NAMALWA (cell line): ENCODE measurements at regions not wholly inside any gene's neighbourhood (a gene's known extent, or its start where the extent isn't known, plus 50 kb on each side); places are given as distances from the start of the nearest gene placed in this dataset.
"Not testable (repeated sequence)": the region's sequence is repeated elsewhere in the genome, so short reads cannot be mapped to it uniquely, and the experiment has no call there.

Experiments used
- DNase-seq: peaks from one replicate; pipeline ENCODE4 v3.0.0-alpha.2; 2015; ENCODE audit warnings: low spot score

DNA sequence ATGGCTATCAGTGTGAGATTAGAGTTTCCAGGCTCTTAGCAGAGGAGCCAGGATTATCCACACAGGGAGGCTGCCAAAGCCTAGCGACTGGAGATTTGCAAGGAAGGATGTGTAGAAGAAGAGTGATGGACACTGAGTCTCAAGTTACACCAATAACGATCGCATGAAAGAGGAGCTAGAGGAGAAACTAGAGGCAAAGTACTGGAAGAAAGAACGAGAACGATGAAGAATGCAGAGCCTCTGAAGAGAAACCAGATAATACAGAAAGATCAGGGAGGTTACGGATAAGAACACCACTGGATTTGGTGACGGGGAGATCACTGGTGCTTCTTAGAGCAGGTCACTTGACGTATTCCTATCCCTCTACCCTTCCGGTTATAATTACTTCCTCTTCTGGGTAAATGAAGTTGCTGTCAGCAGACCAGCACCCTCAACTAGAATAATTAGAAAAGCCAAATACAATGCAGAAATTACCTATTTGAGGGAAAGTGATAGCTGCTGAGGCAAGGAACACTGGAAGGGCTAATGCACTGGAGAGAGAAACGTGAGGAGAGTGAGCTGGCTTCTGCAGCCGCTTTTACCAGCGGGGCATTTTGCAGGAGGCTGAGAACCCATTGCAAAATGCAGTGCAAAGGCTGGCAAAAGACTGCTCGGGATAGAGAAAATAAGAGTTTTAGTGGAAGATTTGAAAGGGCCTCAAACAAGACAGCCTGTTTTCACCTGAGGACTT, 93.1 kb upstream of the HIF1A start:
- no peak for DNase-seq

DNA sequence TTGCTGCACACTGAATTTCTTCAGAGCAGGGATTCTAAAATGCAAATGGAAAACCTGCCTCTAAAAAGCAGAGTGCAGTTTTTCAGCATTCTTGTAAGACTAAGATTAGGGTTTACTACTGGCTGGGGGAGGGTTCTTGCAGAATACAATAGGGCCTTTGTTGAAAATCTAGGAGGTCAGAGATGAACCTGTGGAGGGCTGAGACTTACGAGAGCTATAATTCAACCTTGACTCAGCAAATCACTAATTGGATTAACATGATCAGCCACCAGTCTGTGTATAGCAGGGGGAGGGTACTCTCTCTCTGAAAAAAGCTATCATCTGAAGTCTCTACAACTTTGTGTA, 92.6 kb upstream of the HIF1A start:
- DNase-seq, result no peak

DNA sequence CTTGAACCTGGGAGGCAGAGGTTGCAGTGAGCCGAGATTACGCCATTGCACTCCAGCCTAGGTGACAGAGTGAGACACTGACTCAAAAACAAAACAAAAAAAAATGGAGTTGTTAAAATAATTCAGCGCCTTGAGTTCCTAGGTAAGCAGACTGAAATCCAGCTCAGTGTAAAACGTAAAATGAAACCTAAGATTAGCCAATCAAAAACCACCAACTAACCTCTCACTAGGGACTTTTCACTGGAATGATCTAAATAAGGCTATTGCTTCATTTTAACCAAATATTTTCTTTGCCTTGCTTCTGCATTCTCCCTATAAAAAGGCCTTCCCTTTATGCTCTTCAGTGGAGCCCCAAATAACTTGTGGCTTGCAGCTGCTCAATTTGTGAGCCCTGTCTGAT, 91.6 kb upstream of the HIF1A start:
- no peak for DNase-seq

DNA sequence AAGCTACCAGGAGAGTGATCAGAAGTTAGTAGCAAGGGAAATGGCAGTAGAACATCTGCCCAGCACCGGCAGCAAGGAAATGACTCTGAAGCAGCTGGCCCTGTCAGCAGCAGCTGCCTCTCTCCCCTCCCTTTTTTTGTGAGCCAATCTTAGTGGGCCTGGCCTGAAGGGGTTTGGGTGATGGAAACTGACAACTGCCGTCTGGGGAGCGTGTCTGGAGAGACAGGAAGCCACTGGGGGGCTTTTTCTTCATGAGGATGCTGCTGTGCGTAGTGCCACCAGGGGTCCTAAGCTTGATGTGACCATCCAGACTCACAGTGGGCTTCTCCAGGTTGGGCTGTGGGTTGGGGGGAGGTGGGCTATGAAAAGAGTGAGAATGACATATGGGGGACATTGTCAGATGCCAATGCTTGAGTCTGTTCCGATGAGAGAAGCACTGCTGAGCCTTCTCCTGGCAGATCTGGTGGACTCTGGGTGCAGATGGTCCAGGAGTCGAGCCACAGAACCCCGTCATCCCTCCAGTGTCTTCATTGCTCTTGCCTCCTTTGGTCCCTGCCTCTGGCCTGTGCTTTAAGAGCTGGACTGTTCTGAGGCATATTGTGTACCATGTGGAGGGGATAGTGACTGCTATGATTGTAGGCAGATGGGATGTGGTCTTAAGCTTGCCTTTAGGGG, 87.6 kb upstream of the HIF1A start:
- DNase-seq, result peak; percentile 63

DNA sequence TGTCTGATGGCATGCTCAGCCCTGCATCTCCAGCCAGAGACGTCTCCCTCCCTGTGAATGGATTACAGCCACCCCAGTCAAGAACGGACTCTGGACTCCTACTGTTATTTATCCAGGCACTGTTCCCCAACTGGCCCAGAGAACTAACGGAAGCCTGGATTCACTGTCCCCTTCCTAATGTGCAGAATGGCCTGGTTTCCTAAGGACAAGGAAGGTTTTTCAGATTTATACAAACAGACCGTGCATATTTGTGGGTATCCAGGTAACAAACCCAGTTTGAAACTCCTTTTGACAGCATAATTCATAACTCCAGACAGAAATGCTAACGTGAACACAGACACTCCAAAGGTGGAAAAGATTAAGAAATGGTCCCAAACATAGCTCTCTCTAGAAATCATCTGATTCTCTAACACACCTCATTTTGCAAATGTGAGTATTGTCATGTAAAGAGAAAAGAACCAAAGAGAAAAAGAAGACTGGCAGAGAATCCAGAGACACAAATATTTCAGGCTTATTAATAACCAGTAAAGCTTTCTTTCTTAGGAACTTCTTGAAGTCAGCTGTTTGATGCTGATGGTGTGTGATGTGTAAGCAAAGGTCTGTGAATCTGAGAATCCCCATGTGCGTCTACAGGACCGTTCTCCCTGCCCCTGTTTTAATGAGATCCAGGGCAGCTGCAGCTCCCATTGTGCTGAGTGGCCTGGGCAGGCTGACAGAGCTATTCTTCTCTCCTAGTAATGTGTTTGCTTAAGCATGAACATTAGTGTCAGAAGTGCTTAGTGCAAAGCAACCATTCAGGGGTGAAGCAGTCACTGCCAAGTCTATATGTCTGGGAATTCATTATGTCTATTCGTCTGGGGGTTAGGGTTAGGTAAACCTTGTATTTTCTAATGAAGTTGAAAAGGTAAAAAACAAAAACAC, 86.8 kb upstream of the HIF1A start:
- no peak for DNase-seq

DNA sequence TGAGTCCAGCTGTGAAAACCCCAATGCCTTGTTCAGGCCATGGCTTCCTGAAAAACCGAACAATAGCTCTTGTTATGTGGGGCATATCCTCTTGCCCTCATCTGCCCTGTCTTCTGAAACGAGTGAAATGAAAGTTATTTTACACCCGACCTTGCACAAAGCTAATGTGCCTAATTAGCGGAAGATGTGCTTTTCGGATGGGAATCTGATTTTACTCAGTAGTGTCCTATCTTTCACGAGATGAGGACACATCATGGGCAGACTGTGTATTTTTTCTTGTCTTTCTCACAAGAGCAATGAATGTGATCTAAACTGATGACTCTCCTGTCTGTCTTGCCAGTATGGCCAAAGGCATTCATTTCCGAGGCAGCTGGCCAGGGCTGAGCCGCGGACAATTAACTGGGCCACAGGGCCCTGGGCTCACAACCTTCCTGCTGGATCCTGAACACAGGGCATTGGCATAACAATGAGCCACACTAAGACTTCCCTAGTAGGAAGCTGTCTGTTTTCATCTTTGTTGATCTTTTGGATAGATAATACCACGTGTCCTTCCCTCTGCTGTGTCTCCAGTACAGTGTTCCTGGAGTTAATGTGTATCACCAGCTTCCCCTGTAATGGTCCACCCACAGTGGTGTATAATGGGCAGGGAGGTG, 86.0 kb upstream of the HIF1A start:
- no peak for DNase-seq

DNA sequence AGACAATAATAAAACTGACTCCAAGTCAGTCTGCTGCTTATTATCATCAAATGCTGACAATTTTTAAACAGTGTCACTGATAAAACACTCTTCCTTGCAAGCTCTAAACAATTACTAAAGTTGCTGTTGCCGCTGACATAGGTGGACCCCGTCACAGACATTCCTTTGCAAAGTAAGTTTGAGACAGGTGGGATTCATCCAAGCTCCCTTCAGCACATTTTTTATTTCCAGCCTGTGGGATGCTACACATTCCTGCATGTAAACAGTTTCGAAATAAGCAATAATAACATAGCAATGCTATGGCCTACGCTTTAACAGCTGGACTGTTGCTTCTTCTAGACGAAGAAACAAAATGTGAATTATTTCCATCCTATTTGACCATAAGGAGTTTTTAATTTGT, 85.4 kb upstream of the HIF1A start:
- DNase-seq, result no peak

DNA sequence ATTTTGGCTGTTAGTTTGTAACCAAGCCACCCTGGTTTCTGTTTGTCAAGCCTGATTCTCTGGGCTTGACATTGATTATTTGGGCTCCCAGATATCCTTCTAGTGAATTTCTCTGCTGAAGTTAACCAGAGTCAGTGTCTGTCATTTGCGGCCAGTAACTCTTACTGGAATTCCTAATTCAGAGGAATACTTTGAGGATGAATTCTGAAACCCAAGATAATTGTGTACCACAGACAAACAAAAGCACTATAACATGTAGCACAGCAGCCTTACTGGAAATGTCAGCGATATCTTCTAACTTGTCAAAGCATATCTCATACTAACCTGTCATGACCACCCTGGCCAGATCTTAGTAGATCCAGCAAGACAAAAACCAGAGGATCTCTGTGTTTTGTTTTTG, 84.4 kb upstream of the HIF1A start:
- DNase-seq, result no peak

DNA sequence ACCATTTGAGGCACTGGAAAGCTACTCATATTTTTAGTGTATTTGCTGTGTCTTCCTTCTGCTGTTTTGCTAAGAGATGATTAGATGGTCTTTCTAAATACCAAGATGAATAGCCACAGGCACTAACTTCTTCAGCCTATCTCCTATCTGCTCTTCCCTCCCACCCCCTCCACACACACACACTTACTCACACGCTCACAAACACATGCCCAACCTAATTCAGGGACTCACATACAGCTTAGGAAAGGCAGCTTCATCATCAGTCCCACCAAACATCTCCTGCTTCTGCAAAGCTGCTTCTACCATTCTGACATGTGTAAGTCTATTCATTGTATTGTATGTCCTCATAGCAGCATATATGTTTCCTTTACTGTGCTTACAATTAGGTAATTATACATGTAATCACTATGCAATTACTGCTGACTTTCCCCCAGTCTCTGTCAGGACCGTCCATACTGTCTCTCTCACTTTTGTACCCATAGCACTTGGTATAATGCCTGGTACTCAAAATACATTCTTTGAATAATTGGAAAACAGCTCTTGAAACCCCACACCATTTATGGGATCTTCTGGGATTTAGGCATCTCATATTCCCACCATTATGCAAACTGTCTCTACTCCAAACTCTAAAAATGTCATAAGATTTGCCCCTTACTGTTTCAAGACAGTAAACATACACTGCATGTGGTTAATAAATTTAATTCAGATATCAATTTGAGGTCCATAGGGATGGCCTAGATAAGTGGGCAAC, 83.3 kb upstream of the HIF1A start:
- DNase-seq, result no peak

DNA sequence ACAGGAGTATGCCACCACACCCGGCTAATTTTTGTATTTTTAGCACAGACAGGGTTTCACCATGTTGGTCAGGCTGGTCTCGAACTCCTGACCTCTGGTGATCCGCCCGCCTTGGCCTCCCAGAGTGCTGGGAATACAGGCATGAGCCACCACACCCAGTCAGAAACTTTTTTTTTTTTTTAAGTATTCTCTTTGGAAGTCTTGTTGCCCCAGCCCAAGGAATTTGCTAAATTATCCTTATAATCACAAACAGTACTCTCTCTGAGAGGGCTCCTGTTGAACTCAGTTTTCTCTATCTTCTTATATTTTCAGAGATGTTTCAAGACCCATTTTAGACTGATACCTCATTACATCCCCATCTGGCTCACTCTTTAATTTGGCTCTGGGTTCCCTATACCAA, 82.3 kb upstream of the HIF1A start:
- DNase-seq, result not testable (repeated sequence)

DNA sequence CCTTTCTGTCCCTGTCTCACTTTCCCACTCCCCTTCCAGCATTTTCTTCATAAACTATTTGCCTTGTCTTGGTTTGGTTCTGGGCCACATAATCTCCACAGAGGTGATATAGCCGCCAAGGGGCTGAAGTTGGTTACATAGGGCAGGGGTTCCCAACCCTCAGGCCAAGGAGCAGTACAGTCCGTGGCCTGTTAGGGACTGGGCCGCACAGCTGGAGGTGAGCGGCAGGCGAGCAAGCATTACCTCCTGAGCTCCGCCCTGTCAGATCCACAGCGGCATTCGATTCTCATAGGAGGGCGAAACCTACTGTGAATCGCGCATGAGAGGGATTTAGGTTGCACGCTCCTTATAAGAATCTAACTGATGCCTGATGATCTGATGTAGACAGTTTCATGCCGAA, 80.6 kb upstream of the HIF1A start:
- DNase-seq, result no peak

DNA sequence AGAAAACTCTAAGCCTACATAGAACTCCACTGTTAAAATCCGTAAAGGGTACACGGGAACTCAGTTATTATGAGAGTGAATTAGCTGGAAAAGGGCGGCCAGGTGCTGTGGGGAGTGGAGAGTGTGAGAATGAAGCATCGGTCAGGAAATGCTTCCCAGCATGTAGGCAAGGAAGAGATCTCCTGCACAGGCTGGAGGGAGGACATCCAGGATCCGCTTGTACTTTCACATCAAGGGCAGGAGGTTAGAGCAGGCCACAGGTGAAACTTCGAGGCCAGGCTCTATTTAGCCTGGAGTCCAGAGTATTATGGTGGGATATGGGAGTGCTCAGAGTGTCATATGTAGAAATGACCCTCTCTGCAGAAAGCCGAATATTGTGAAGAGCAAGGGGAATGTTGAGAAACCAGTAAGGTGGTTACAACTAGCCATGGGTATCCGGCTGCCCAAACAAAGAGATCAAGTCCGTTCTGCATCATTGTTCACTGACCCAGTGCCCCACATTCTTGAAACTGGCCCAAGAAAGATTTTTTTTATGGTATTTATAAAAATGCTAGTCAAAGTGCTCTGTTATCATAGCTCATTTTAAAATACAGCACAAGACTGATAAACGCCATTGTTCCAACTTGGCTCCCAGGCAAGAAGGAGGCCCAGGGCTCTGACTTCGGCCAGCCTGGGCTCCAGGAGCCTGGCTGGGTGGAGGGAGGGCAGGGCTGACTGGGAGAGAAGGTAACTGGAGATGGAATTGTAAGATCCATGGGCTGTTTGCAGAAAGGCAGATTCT, 79.4 kb upstream of the HIF1A start:
- no peak for DNase-seq

DNA sequence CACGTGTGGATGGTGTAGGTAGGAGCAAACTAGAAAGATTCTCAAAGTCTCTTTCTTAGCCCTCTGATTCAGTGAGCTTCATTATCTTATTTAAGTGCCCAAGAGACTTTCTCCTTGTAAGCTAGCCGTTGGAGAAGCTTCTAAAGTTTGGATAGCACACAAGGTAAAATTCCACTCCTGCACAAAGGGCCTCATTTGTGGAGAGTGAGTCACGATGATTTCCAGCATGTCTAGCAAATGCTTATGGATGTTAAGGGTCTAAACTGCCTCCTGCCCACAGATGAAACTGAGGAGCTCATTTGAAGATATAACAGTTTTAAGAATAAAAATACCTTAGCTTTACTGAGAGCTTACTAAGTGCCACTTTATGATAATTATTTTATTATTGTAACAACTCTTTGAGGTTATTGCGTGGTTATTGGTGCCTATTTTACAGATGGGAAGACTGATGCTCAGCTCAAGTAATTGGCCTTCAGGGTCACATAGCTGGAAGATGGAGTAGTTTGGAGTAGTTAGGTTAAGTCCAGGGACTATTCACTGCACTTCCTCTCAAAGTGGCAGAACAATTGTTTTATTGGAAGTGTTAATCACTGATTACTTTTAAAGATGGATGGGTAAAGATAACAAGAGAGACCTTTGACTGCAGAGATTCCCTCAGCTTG, 78.7 kb upstream of the HIF1A start:
- no peak for DNase-seq

DNA sequence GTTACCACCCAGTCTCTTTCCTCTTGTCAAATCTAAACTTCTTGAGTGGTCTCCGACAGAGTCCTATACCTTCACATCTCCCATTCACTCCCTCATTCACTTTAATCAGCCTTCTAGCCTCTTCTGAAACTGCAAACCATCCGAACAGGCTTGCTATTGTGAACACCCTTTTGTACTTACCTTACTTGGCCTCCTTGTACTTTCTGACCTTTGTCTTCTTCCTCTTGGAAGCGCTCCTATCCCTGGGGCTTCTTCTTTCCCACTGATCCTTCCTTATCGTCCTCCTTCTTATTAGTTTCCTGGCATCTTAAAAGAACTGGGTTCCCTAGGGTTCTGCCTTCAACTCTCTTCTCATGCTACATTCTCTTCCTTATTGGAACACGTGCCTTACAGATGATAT, 76.9 kb upstream of the HIF1A start:
- no peak for DNase-seq

DNA sequence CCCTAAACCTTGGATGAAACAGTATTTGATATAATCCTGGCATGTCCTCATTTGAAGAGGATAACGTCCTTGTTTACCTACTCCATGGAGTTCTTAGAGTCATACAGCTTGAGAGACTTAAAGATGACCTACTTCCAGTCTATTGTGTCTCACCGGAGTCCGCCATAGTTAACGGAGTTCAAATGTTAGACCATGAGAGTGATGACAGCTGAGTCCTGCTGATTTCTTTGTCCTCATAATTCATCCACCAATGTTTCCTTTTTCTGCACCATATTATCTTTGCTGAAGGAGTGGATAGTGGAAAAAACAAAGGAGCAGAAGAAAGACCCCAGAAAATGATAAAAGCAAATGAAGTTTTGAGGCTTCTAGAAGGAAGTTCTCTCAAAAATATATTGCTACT, 75.8 kb upstream of the HIF1A start:
- no peak for DNase-seq

DNA sequence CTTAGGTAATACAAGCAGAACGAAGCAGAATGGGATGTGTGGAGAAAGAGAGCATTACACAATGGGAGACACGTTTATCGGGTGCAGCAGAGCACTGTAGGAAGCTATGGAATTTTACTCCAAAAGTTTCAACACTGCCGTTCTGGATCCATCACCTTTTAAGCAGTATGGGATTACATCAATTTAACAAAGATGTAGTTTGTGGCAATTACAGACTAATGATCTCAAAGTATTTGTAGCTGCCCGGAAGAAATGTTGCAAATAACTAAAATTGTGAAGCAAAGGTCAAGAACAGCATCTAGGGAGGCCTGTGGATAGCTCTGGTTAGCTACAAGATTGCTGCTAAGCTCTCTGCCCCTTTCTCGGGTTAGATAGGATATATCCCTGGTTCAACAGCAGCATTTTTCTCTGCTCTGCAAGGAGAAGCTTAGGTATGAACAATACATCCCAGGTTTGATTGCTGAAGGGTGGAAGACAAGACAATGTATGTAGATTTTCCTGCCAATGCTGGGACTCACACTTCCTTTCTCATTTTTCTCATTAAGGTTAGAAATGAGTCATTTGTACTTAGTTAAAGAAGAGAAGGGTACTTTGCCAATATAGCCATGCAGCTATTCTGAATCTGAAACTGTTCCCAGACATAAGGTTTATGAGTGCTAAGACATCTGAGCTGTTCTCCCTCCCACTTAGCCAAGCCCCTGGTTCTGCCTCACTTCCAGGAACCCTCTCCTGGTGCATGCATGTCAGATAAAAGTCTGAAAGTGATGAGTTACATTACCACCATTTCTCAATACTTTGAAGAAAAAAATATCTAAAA, 75.0 kb upstream of the HIF1A start:
- DNase-seq, result no peak

DNA sequence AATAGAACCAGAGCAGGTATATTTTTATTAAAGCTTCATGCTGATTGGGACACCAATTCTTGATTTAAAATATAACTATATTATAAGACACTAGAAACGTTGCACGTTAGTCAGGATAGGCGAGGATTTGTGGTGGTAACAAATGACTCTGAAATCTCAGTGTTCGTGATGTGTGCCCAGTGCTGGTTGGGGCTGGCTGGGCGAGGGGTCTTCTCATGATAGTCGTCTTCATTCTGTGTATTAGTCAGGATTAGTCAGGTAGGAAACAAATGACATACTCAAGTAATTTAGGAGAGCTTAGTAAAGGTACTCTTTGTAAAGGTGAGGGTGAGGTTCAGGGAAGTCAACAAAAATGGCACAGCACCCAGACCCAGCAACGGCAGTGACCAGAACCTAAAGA, 73.9 kb upstream of the HIF1A start:
- DNase-seq, result no peak

DNA sequence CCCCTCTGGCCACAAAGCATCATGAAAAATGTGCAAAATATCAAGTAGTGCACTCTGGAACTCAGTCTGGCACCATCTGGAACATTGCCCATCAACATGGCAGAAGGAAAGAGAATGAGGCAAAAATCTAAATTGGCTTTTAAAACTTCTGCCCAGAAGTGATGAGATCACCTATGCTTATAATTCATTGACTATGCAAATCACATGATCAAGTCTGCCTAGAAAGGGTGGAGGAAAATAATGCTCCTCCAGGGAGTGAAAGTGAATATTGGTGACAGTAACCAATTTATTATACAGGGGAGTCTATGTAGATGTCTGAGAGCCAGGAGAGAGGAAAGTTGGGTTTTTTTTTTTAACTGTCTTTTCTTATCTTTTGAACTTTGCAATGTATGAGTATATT, 73.3 kb upstream of the HIF1A start:
- DNase-seq, result no peak

DNA sequence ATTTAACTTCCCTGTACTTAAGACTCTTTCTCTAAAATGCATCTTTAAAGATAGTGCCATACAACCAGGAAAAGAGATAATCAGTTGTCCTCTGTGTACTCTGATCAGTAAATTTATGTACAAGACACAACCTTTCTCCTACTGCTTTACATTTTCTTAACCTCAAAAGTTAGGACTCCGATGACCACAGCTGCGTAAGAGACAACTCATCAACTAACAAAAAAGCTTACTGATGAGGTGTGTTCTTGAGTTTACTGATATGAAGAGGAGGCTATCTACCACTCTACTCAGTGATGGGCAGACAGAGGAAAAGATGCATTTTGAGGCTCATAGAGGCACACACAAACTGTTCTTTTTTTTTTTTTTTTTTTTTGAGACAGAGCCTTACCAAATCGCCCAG, 71.4 kb upstream of the HIF1A start:
- DNase-seq, result no peak

DNA sequence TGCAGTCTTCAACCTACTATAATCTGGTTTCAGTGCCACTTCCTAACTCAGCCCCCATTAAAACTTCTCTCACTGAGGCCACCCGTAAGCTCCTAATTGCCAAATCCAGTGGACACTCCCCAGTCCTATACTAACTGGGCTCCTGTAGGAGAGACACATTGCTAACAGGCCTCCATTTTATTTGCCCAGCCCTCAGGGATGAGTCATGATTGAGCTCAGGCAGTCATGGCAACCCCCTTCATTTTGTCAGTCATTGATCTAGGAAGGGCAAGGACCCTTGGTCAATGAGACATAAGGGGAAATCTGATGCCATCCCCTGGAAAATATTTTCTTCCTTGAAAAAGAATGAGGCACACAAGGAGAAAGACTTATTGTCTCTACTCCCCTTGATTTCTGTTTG, 70.1 kb upstream of the HIF1A start:
- no peak for DNase-seq
